WTC11 (cell line): ENCODE measurements at regions not wholly inside any gene's neighbourhood (a gene's known extent, or its start where the extent isn't known, plus 50 kb on each side); places are given as distances from the start of the nearest gene placed in this dataset.

Experiments used
- ATAC-seq: fragments of 200-7000 bp; cut with Tn5 transposase; 2 replicates; pipeline ENCODE4 v1.10.0; 2021; ENCODE audit warnings: mild to moderate bottlenecking, moderate library complexity
- CTCF ChIA-PET: fragments of 300-600 bp; sonication (Branson Sonifier 250); formaldehyde crosslinking; loops from one replicate; lab custom pipeline; 2021; ENCODE audit warnings: antibody characterized with exemption; lab: Charles Lee
- POLR2A ChIA-PET: fragments of 350-600 bp; sonication (Branson Sonifier 250); formaldehyde crosslinking; loops from one replicate; lab custom pipeline; 2021; ENCODE audit warnings: antibody characterized with exemption; lab: Charles Lee
- DNase-seq: peaks from one replicate; pipeline ENCODE4 v3.0.0; 2021; ENCODE audit warnings: low spot score
- H3K27ac Mint-ChIP-seq: 2 replicates; pipeline ENCODE4 v1.8.0; 2021; ENCODE audit warnings: mixed read lengths
- H3K27me3 Mint-ChIP-seq: 2 replicates; pipeline ENCODE4 v1.8.0; 2021; ENCODE audit warnings: low read depth, mild to moderate bottlenecking, moderate library complexity, mixed read lengths
- H3K36me3 Mint-ChIP-seq: 2 replicates; pipeline ENCODE4 v1.8.0; 2021; ENCODE audit warnings: mixed read lengths
- H3K4me1 Mint-ChIP-seq: 2 replicates; pipeline ENCODE4 v1.8.0; 2022; ENCODE audit warnings: mixed read lengths
- H3K4me3 Mint-ChIP-seq: 2 replicates; pipeline ENCODE4 v1.8.0; 2021; ENCODE audit warnings: mild to moderate bottlenecking, moderate library complexity, mixed read lengths
- H3K9me3 Mint-ChIP-seq: 2 replicates; pipeline ENCODE4 v1.8.0; 2021; ENCODE audit warnings: mixed read lengths
- FOXJ3 ChIP-seq: sonication (generic); formaldehyde crosslinking; IDR thresholded peaks from 2 replicates; pipeline ENCODE4 v1.9.0; 2021; ENCODE audit warnings: missing genetic modification reagents, mild to moderate bottlenecking, borderline replicate concordance
- GTF2I ChIP-seq: fragments of 250-450 bp; sonication (Bioruptor Pico); conservative IDR thresholded peaks from 2 replicates; pipeline ENCODE4 v1.4.0; 2021; ENCODE audit warnings: mild to moderate bottlenecking
- IRF2 ChIP-seq: sonication (generic); formaldehyde crosslinking; IDR thresholded peaks from 2 replicates; pipeline ENCODE4 v1.8.0; 2022; ENCODE audit warnings: low read depth, missing genetic modification reagents, borderline replicate concordance
- KAT7 ChIP-seq: sonication (generic); formaldehyde crosslinking; IDR thresholded peaks from 2 replicates; pipeline ENCODE4 v1.8.1; 2023; ENCODE audit warnings: missing genetic modification reagents, mild to moderate bottlenecking, borderline replicate concordance
- NFE2L1 ChIP-seq: sonication (generic); formaldehyde crosslinking; IDR thresholded peaks from 2 replicates; pipeline ENCODE4 v1.8.1; 2023; ENCODE audit warnings: missing genetic modification reagents
- NFYB ChIP-seq: sonication (generic); formaldehyde crosslinking; conservative IDR thresholded peaks from 2 replicates; pipeline ENCODE4 v1.8.0; 2022; ENCODE audit warnings: low read depth, missing genetic modification reagents
- RORB ChIP-seq: fragments of 250-450 bp; sonication (Bioruptor Pico); IDR thresholded peaks from 2 replicates; pipeline ENCODE4 v1.9.0; 2021; ENCODE audit warnings: mild to moderate bottlenecking
- SMAD4 ChIP-seq: sonication (generic); formaldehyde crosslinking; IDR thresholded peaks from 2 replicates; pipeline ENCODE4 v1.8.0; 2022; ENCODE audit warnings: mild to moderate bottlenecking, missing genetic modification reagents
- ZNF219 ChIP-seq: sonication (generic); formaldehyde crosslinking; IDR thresholded peaks from 2 replicates; pipeline ENCODE4 v1.8.0; 2023; ENCODE audit warnings: missing genetic modification reagents, mild to moderate bottlenecking, borderline replicate concordance
- ZNF232 ChIP-seq: sonication (generic); formaldehyde crosslinking; IDR thresholded peaks from 2 replicates; pipeline ENCODE4 v1.8.0; 2022; ENCODE audit warnings: mild to moderate bottlenecking, missing genetic modification reagents
- TF ChIP-seq, protein P1 (sequence below): sonication (generic); formaldehyde crosslinking; IDR thresholded peaks from 2 replicates; pipeline ENCODE4 v1.8.1; 2022; ENCODE audit warnings: missing genetic modification reagents, borderline replicate concordance
- TF ChIP-seq, protein P2 (sequence below): sonication (generic); formaldehyde crosslinking; IDR thresholded peaks from 2 replicates; pipeline ENCODE4 v1.8.1; 2023; ENCODE audit warnings: mild to moderate bottlenecking, missing genetic modification reagents, moderate library complexity
- TF ChIP-seq, protein P3 (sequence below): sonication (generic); formaldehyde crosslinking; IDR thresholded peaks from 2 replicates; pipeline ENCODE4 v1.8.1; 2023; ENCODE audit warnings: mild to moderate bottlenecking, missing genetic modification reagents
- TF ChIP-seq, protein P4 (sequence below): sonication (generic); formaldehyde crosslinking; IDR thresholded peaks from 2 replicates; pipeline ENCODE4 v1.8.0; 2022; ENCODE audit warnings: missing genetic modification reagents
- TF ChIP-seq, protein P5 (sequence below): sonication (generic); formaldehyde crosslinking; IDR thresholded peaks from 2 replicates; pipeline ENCODE4 v1.8.0; 2023; ENCODE audit warnings: mild to moderate bottlenecking, missing genetic modification reagents
- TF ChIP-seq, protein P6 (sequence below): sonication (generic); formaldehyde crosslinking; IDR thresholded peaks from 2 replicates; pipeline ENCODE4 v1.8.1; 2022; ENCODE audit warnings: low read depth, mild to moderate bottlenecking, moderate library complexity, missing genetic modification reagents, borderline replicate concordance
- TF ChIP-seq, protein P7 (sequence below): sonication (generic); formaldehyde crosslinking; IDR thresholded peaks from 2 replicates; pipeline ENCODE4 v1.8.0; 2022; ENCODE audit warnings: mild to moderate bottlenecking, missing genetic modification reagents
- TF ChIP-seq, protein P8 (sequence below): fragments of 250-450 bp; sonication (Bioruptor Pico); IDR thresholded peaks from 2 replicates; pipeline ENCODE4 v1.9.0; 2021; ENCODE audit warnings: mild to moderate bottlenecking

DNA sequence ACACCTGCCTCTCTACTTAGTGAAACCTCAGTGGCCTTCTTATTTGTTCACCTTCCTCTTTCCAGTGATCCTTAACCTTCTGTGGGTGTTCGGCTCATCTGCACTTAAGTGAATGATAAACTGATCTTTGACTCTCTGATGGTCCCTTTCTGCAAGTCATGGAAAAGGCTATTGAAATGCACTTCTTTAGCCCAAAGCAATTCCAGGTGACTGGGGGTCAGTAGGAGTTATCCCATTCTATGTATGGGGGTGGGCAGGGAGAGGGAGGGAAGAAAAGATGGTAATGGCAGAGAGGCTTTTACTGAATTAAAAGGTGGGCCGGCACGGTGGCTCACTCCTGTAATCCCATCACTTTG, 170.8 kb downstream of the RGS9 start:
- ATAC-seq, result no peak
- no peaks in the 10 kb centered on the region for H3K27me3 Mint-ChIP-seq

More for the DNA sequence above, 170.8 kb downstream of the RGS9 start:
- ChIA-PET POLR2A (no interaction called here), CTCF (interaction anchor here (0.7 to 1.0 kb wide), 2 partner anchors 14 to 21 kb away, joined by 3 read pairs; no protein-coding TSS in a partner anchor)
- Mint-ChIP-seq H3K4me3 (no peak overlapping the region), H3K4me1 (peaks cover 14% of the 10 kb centered on the region), H3K9me3 (peaks cover 17% of the 10 kb centered on the region), H3K36me3 (peaks cover 4% of the 10 kb centered on the region)
- no peak for DNase-seq
- TF ChIP-seq, protein P1, sequence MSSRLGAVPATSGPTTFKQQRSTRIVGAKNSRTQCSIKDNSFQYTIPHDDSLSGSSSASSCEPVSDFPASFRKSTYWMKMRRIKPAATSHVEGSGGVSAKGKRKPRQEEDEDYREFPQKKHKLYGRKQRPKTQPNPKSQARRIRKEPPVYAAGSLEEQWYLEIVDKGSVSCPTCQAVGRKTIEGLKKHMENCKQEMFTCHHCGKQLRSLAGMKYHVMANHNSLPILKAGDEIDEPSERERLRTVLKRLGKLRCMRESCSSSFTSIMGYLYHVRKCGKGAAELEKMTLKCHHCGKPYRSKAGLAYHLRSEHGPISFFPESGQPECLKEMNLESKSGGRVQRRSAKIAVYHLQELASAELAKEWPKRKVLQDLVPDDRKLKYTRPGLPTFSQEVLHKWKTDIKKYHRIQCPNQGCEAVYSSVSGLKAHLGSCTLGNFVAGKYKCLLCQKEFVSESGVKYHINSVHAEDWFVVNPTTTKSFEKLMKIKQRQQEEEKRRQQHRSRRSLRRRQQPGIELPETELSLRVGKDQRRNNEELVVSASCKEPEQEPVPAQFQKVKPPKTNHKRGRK (CRISPR knock-in tag), result no peak
- TF ChIP-seq NFE2L1 (CRISPR knock-in tag) (no peak), ZNF219 (no peak), KAT7 (no peak), IRF2 (CRISPR knock-in tag) (no peak), SMAD4 (CRISPR knock-in tag) (no peak), FOXJ3 (CRISPR knock-in tag) (no peak), NFYB (CRISPR knock-in tag) (no peak), RORB (CRISPR knock-in tag) (no peak), GTF2I (no peak), ZNF232 (CRISPR knock-in tag) (no peak)
- TF ChIP-seq, protein P2, sequence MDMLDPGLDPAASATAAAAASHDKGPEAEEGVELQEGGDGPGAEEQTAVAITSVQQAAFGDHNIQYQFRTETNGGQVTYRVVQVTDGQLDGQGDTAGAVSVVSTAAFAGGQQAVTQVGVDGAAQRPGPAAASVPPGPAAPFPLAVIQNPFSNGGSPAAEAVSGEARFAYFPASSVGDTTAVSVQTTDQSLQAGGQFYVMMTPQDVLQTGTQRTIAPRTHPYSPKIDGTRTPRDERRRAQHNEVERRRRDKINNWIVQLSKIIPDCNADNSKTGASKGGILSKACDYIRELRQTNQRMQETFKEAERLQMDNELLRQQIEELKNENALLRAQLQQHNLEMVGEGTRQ, result no peak
- TF ChIP-seq, protein P3, sequence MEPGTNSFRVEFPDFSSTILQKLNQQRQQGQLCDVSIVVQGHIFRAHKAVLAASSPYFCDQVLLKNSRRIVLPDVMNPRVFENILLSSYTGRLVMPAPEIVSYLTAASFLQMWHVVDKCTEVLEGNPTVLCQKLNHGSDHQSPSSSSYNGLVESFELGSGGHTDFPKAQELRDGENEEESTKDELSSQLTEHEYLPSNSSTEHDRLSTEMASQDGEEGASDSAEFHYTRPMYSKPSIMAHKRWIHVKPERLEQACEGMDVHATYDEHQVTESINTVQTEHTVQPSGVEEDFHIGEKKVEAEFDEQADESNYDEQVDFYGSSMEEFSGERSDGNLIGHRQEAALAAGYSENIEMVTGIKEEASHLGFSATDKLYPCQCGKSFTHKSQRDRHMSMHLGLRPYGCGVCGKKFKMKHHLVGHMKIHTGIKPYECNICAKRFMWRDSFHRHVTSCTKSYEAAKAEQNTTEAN (CRISPR knock-in tag), result no peak
- TF ChIP-seq, protein P4, sequence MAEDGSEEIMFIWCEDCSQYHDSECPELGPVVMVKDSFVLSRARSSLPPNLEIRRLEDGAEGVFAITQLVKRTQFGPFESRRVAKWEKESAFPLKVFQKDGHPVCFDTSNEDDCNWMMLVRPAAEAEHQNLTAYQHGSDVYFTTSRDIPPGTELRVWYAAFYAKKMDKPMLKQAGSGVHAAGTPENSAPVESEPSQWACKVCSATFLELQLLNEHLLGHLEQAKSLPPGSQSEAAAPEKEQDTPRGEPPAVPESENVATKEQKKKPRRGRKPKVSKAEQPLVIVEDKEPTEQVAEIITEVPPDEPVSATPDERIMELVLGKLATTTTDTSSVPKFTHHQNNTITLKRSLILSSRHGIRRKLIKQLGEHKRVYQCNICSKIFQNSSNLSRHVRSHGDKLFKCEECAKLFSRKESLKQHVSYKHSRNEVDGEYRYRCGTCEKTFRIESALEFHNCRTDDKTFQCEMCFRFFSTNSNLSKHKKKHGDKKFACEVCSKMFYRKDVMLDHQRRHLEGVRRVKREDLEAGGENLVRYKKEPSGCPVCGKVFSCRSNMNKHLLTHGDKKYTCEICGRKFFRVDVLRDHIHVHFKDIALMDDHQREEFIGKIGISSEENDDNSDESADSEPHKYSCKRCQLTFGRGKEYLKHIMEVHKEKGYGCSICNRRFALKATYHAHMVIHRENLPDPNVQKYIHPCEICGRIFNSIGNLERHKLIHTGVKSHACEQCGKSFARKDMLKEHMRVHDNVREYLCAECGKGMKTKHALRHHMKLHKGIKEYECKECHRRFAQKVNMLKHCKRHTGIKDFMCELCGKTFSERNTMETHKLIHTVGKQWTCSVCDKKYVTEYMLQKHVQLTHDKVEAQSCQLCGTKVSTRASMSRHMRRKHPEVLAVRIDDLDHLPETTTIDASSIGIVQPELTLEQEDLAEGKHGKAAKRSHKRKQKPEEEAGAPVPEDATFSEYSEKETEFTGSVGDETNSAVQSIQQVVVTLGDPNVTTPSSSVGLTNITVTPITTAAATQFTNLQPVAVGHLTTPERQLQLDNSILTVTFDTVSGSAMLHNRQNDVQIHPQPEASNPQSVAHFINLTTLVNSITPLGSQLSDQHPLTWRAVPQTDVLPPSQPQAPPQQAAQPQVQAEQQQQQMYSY (CRISPR knock-in tag), result no peak
- TF ChIP-seq, protein P5, sequence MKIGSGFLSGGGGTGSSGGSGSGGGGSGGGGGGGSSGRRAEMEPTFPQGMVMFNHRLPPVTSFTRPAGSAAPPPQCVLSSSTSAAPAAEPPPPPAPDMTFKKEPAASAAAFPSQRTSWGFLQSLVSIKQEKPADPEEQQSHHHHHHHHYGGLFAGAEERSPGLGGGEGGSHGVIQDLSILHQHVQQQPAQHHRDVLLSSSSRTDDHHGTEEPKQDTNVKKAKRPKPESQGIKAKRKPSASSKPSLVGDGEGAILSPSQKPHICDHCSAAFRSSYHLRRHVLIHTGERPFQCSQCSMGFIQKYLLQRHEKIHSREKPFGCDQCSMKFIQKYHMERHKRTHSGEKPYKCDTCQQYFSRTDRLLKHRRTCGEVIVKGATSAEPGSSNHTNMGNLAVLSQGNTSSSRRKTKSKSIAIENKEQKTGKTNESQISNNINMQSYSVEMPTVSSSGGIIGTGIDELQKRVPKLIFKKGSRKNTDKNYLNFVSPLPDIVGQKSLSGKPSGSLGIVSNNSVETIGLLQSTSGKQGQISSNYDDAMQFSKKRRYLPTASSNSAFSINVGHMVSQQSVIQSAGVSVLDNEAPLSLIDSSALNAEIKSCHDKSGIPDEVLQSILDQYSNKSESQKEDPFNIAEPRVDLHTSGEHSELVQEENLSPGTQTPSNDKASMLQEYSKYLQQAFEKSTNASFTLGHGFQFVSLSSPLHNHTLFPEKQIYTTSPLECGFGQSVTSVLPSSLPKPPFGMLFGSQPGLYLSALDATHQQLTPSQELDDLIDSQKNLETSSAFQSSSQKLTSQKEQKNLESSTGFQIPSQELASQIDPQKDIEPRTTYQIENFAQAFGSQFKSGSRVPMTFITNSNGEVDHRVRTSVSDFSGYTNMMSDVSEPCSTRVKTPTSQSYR (CRISPR knock-in tag), result no peak
- TF ChIP-seq, protein P6, sequence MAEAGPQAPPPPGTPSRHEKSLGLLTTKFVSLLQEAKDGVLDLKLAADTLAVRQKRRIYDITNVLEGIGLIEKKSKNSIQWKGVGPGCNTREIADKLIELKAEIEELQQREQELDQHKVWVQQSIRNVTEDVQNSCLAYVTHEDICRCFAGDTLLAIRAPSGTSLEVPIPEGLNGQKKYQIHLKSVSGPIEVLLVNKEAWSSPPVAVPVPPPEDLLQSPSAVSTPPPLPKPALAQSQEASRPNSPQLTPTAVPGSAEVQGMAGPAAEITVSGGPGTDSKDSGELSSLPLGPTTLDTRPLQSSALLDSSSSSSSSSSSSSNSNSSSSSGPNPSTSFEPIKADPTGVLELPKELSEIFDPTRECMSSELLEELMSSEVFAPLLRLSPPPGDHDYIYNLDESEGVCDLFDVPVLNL (CRISPR knock-in tag), result no peak
- TF ChIP-seq, protein P7, sequence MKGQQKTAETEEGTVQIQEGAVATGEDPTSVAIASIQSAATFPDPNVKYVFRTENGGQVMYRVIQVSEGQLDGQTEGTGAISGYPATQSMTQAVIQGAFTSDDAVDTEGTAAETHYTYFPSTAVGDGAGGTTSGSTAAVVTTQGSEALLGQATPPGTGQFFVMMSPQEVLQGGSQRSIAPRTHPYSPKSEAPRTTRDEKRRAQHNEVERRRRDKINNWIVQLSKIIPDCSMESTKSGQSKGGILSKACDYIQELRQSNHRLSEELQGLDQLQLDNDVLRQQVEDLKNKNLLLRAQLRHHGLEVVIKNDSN (CRISPR knock-in tag), result no peak
- TF ChIP-seq, protein P8, sequence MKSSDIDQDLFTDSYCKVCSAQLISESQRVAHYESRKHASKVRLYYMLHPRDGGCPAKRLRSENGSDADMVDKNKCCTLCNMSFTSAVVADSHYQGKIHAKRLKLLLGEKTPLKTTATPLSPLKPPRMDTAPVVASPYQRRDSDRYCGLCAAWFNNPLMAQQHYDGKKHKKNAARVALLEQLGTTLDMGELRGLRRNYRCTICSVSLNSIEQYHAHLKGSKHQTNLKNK, result no peak
- TF ChIP-seq, all 79 proteins: peak for 0
- no peak overlapping the region for H3K27ac Mint-ChIP-seq
